DMS79 (cell line): ENCODE measurements at regions not wholly inside any gene's neighbourhood (a gene's known extent, or its start where the extent isn't known, plus 50 kb on each side); places are given as distances from the start of the nearest gene placed in this dataset.
"Not testable (repeated sequence)": the region's sequence is repeated elsewhere in the genome, so short reads cannot be mapped to it uniquely, and the experiment has no call there.

Experiments
- DNase-seq: peaks from one replicate; lab custom pipeline; 2025; lab: John Stamatoyannopoulos, UW

DNA sequence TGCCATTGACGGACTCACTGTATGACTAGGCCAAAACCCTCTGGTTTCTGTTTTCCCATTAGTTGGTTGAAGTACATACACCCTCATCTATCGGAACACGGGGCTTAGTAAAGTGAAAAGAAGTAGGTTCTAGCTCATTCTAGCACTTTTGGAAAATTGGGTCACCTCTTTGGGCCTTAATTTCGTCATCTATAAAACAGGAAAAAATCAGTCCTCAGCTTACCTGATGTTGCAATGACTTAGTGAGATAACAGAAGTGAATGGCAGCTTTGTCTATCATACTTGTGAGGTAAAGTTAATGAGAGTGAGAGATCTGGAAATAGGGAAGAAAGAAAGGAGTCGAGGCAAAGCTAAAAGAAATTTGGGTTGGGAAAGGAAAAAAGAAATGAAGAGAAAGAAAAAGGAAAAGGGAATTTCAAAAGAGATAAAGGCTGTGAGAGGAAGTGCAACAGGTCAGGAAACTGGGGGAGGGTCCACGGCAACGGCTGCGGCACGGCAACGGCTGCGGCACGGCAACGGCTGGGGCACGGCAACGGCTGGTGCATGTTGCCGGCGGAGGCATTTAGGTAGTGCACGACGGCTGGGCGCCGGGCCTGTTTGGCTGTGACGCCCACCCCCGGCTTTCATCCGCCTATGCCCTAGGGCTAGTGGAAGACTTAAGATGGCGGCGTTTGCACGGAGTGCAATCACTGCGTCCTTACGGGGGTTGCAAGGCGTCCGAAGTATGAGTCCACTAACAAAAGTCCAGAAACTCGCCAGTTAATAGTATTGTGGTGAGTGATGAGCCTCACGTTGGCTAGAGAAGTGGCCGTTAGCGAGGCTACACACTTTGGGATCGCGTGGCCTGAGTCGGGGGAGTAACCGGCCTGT, 91.4 kb upstream of the XIST start:
- peak; percentile 57 for DNase-seq

GRCh38 chrX:73940893-73941470, 88.5 kb upstream of the XIST start:
- DNase-seq: no peak

- DNase-seq: not testable (repeated sequence)
Measured at GRCh38 chrX:73937843-73938242, 85.3 kb upstream of the XIST start.

GRCh38 chrX:73932522-73932921, 80.0 kb upstream of the XIST start:
- no peak for DNase-seq

DNA sequence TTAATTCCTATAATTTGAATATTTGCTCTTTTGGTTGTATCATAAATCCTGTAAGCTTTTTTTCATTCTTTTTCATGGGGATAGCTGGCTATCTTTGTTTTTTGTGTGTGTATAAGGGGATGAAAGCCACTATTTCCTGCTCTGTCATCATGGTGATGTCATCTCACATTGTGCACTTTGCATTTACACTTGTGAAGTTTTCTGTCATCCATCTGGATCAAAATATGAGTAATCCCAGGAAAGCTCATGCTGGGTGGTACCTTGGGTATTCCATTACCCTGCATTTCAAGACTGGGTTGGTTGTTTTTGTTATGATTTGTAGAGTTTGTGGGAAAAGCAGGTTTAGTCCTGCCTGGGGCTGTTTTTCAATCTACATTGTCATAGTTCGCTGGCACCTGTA, 77.8 kb upstream of the XIST start:
- DNase-seq: no peak

DNA sequence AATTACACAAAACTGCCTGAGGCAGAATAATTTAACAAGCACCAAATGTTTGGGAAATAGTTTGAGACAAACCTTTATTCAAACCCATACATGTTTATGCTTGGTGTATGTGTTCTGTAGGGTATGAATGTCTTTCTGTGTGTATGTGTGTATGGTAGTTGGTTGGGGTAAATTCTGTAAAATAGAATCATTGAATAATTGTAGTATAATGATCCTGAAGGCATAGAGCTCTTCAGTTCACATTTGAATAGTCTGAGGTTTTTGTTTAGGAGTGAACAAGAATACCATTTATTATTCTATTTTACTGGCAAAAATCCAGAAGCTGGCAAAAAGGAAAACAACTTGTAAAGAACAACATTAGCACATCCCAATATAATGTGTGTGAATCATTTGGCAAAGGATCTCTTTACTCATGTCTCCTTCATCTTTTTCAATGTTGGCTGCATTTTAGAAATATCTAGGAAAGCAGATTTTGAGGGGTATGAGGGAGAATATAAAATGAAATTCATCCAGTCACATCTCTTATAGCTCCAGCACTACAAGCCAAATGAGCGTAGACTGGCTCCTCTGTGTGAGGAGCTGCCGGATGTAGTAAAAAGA, 70.4 kb upstream of the XIST start:
- no peak for DNase-seq

DNA sequence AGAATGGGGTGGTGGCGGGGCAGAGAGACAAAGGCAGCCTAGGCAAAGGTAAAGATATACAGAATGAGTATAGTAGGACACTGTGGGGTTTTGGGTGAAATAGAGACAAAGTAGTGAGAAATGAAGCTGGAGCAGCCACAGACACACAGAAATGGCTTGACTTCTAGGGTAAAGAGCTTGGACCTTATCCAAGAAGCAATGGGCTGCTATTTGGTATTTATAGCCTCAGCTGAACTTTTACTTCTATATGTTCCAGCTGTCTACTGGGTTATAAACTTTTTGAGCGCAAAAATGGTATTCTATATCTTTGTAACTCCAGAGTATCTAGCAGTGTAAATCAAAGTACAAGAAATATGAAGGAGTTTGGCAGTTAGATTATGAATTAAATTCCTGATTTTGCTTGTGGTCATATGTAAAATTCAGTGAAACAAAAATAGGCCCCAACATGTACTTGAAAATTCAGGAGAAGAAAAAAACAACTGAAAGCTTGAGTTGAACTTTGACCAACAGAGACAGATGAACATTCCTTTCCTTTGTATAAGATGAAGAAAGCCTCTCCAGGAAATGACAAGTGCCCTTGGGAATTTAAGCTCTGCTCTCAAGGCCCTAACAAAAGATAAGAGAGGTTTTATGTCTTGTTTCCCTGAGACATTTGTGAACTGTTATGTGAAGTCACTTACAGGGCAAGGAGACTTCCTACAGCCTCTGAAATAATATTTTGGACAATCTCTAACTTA, 64.6 kb upstream of the XIST start:
- DNase-seq: no peak

DNA sequence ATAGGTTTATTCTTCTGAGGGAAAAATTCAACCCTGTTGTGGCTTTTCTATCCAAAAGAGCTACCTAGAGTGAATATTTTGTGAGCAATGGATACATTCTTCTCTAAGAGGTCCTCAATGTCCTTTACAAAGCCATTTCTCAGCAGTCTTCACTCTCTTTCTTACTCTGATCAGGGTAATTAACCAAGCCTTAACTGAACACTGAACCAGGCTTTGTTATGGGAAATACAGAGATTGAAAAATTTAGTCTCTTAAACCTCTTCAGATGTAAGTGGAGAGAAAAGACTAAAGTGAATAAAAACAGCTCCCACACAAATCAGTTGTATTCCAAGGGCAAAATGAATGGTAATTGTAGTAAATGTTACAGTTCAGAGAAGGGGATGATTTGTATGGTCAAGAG, 64.0 kb upstream of the XIST start:
- no peak for DNase-seq

GRCh38 chrX:73914792-73915191, 62.3 kb upstream of the XIST start:
- DNase-seq: not testable (repeated sequence)

DNA sequence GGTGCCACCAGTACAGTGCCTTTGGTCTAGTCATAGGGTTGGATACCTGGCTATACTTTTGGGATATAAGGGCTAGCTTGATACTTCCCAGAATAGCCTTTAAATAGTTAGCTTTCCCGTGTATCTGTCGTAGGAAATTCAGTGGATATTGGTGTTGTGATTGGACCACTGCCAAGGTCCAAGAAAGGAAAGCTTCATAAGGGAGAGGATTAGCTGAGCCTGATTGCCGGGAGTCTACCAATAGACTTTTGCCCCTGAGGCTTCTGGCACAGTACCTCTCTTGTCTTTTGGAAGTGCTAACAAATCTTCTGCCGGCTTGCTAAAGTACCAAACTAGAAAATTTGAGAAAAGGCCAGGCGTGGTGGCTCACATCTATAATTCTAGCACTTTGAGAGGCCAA, 61.1 kb upstream of the XIST start:
- DNase-seq: no peak

- not testable (repeated sequence) for DNase-seq
Measured at GRCh38 chrX:73911946-73912345, 59.4 kb upstream of the XIST start.

DNA sequence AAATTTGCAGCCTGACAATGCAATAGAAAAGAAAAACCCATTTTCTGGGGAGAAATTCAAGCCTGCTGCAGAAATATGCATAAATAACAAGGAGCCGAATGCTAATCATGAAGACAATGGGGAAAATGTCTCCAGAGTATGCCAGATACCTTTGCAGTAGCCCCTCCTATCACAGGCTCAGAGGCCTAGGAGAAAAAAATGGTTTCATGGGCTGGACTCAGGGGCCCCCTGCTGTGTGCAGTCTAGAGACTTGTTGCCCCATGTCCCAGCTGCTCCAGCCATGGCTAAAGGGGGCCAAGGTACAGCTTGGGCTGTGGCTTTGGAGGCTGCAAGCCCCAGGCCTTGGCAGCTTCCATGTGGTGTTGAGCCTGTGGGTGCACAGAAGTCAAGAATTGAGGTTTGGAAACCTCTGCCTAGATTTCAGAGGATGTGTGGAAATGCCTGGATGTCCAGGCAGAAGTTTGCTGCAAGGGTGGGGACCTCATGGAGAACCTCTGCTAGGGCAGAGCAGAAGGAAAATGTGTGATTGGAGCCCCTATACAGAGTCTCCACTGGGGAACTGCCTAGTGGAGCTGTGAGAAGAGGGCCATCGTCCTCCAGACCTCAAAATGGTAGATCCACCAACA, 53.3 kb upstream of the XIST start:
- DNase-seq: not testable (repeated sequence)

DNA sequence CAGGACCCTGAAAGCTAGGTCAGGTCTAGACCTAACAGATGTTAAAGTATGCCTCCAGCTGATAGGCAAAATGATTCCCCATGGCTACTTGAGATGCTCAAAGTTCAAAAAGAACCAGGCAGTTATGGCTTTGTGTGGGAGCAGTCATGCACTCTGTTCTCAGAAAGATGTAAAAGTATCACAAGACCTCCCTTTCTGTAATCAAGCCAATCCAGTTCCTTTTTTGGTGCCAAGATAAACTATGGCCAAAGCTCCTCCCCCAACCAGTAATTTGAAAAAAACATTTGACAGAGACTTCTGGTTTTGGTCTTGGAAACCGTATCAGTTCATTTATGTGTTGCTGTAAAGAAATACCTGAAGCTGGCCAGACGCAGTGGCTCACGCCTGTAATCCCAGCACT, 51.4 kb upstream of the XIST start:
- no peak for DNase-seq
